Upper lobe of right lung (tissue), 1 donor: ENCODE measurements at regions not wholly inside any gene's neighbourhood (a gene's known extent, or its start where the extent isn't known, plus 50 kb on each side); places are given as distances from the start of the nearest gene placed in this dataset.

Source experiments
- ATAC-seq: fragments of 200-7000 bp; cut with Tn5 transposase; one replicate; pipeline ENCODE4 v1.9.1; 2020; ENCODE audit warnings: mild to moderate bottlenecking, moderate library complexity
- DNase-seq: peaks from one replicate; pipeline ENCODE4 v3.0.0-alpha.2; 2020
- H3K27ac ChIP-seq: fragments of 200-600 bp; one replicate; pipeline ENCODE4 v1.8.0; 2022
- H3K27me3 ChIP-seq: fragments of 200-600 bp; one replicate; pipeline ENCODE4 v1.8.0; 2022; ENCODE audit warnings: mild to moderate bottlenecking
- H3K36me3 ChIP-seq: fragments of 200-600 bp; one replicate; pipeline ENCODE4 v1.8.0; 2022
- H3K4me1 ChIP-seq: fragments of 200-600 bp; one replicate; pipeline ENCODE4 v1.8.0; 2022
- H3K4me3 ChIP-seq: fragments of 200-600 bp; one replicate; pipeline ENCODE4 v1.8.0; 2022; ENCODE audit warnings: mild to moderate bottlenecking
- H3K9me3 ChIP-seq: fragments of 200-600 bp; one replicate; pipeline ENCODE4 v1.8.0; 2022
- CTCF ChIP-seq: fragments of 200-600 bp; IDR thresholded peaks from one replicate; pipeline ENCODE4 v1.8.0; 2022; ENCODE audit warnings: antibody characterized with exemption
- intact Hi-C: fragments of 100-400 bp; cut with DNase I; formaldehyde crosslinking; loops from one replicate; pipeline ENCODE4 v1.11.0; 2022
- donor health status: DM: no; HTN: yes; CAD: no; lungs with severe emphysema.

GRCh38 chr14:87153901-87154300 lies 839.1 kb downstream of the GALC start:
- no peak overlapping the region for H3K4me3 ChIP-seq
- H3K9me3 ChIP-seq = no peaks in the 10 kb centered on the region
- no peak overlapping the region for H3K27ac ChIP-seq
- DNase-seq = no peak
- no peaks in the 10 kb centered on the region for H3K4me1 ChIP-seq
- TF ChIP-seq CTCF = no peak
- intact Hi-C loops = no loop called here
- no peaks in the 10 kb centered on the region for H3K36me3 ChIP-seq
- ATAC-seq = no peak
- no peaks in the 10 kb centered on the region for H3K27me3 ChIP-seq

GRCh38 chr14:87153391-87153790 lies 839.6 kb downstream of the GALC start:
- no peaks in the 10 kb centered on the region for H3K4me1 ChIP-seq
- DNase-seq (no peak), ATAC-seq (no peak)
- H3K4me3 ChIP-seq = no peak overlapping the region
- H3K9me3 ChIP-seq = no peaks in the 10 kb centered on the region
- H3K27ac ChIP-seq = no peak overlapping the region
- H3K36me3 ChIP-seq = no peaks in the 10 kb centered on the region
- no peaks in the 10 kb centered on the region for H3K27me3 ChIP-seq
- intact Hi-C loops = no loop called here
- TF ChIP-seq CTCF = no peak

- TF ChIP-seq CTCF = no peak
- H3K36me3 ChIP-seq = no peaks in the 10 kb centered on the region
- no peak overlapping the region for H3K4me3 ChIP-seq
- no peaks in the 10 kb centered on the region for H3K4me1 ChIP-seq
- intact Hi-C loops = no loop called here
- no peak overlapping the region for H3K27ac ChIP-seq
- no peaks in the 10 kb centered on the region for H3K9me3 ChIP-seq
- DNase-seq = no peak
- no peaks in the 10 kb centered on the region for H3K27me3 ChIP-seq
- no peak for ATAC-seq
These were observed 840.3 kb downstream of the GALC start for GRCh38 chr14:87152693-87153092.

GRCh38 chr14:87149583-87150354 lies 843.2 kb downstream of the GALC start:
- Histone ChIP-seq H3K4me3 (no peak overlapping the region), H3K27ac (no peak overlapping the region), H3K4me1 (no peaks in the 10 kb centered on the region), H3K36me3 (no peaks in the 10 kb centered on the region), H3K9me3 (no peaks in the 10 kb centered on the region), H3K27me3 (no peaks in the 10 kb centered on the region)
- DNase-seq (no peak), ATAC-seq (no peak)
- no peak for TF ChIP-seq CTCF
- intact Hi-C loops = no loop called here

- Histone ChIP-seq H3K27me3 (no peaks in the 10 kb centered on the region), H3K4me3 (no peak overlapping the region), H3K4me1 (no peaks in the 10 kb centered on the region), H3K36me3 (no peaks in the 10 kb centered on the region), H3K27ac (no peak overlapping the region), H3K9me3 (no peaks in the 10 kb centered on the region)
- intact Hi-C loops = no loop called here
- TF ChIP-seq CTCF = no peak
- no peak for ATAC-seq
- DNase-seq = no peak
These were observed 844.3 kb downstream of the GALC start for GRCh38 chr14:87148655-87149054.
